ENCODE measurements at regions not wholly inside any gene's neighbourhood (a gene's known extent, or its start where the extent isn't known, plus 50 kb on each side); places are given as distances from the start of the nearest gene placed in this dataset.

DNA sequence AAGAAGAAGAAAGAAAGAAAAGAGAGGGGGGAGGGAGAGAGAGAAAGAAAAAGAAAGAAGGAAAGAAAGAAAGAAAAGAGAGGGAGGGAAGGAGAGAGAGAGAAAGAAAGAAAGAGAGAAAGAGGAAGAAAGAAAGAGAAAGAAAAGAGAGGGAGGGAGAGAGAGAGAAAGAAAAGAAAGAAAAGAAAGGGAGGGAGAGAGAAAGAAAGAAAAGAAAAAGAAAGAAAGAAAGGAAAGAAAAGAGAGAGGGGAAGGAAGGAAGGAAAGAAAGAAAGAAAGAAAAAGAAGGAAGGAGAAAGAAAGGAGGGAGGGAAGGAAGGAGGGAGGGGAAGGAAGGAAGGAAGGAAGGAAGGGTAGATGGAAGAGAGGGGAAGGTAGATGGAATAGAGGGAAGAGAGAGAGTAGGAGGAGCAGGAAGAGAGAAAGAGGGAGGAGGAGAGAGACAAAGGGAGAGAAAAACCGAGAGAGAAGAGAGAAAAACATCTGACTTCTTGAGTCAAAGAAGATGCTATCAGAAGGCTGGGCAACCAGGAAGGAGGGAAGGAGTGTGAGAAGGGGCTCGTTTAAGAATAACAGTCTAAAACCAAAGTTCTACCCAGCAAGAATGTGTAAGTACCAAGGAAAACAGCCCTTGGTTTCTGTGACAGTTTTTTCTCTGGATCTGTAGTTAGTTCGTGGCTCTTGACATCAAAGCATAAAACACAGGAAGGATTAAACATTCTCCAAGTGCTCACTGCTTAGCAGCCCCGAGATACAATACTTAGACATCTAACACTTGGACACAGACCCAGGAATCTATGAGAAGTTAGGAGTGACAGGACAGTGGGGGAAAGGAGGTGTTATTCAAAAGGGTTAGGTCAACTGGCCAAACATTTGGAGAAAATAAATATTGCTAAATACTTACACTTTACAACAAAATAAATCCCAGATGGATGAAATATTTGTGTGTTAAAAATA is 131.9 kb upstream of the STMND1 start:
- TF ChIP-seq, protein P1, sequence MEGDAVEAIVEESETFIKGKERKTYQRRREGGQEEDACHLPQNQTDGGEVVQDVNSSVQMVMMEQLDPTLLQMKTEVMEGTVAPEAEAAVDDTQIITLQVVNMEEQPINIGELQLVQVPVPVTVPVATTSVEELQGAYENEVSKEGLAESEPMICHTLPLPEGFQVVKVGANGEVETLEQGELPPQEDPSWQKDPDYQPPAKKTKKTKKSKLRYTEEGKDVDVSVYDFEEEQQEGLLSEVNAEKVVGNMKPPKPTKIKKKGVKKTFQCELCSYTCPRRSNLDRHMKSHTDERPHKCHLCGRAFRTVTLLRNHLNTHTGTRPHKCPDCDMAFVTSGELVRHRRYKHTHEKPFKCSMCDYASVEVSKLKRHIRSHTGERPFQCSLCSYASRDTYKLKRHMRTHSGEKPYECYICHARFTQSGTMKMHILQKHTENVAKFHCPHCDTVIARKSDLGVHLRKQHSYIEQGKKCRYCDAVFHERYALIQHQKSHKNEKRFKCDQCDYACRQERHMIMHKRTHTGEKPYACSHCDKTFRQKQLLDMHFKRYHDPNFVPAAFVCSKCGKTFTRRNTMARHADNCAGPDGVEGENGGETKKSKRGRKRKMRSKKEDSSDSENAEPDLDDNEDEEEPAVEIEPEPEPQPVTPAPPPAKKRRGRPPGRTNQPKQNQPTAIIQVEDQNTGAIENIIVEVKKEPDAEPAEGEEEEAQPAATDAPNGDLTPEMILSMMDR (IDR thresholded peaks at IDR 0.05; ENCODE audit: borderline replicate concordance, extremely low read depth, low read length, poor library complexity, severe bottlenecking) = no peak
- no peak for TF ChIP-seq EZH2 (IDR thresholded peaks at IDR 0.05; ENCODE audit: borderline replicate concordance, low read depth, low read length, severe bottlenecking)
